HCT116 (cell line): ENCODE measurements at regions not wholly inside any gene's neighbourhood (a gene's known extent, or its start where the extent isn't known, plus 50 kb on each side); places are given as distances from the start of the nearest gene placed in this dataset.

Experiments used
- ATAC-seq: fragments of 200-7000 bp; cut with Tn5 transposase; 2 replicates; pipeline ENCODE4 v1.9.1; 2020; ENCODE audit warnings: mild to moderate bottlenecking, moderate library complexity
- BruUV-seq: library from RNA; stranded (reverse); fragments of 400-500 nt; replicated peaks from 2 replicates; lab custom pipeline; 2021; lab: Mats Ljungman, UMichigan
- CTCF ChIA-PET: fragments of 300-600 bp; sonication (Branson Sonifier 250); formaldehyde crosslinking; loops from one replicate; lab custom pipeline; 2021; ENCODE audit warnings: antibody characterized with exemption; lab: Charles Lee
- POLR2A ChIA-PET: fragments of 300-600, 350-600 bp; sonication (Branson Sonifier 250); formaldehyde crosslinking; loops from one replicate; lab custom pipeline; 2021; ENCODE audit warnings: antibody characterized with exemption; lab: Charles Lee
- RAD21 ChIA-PET, 2 experiments: fragments of 300-600 bp; sonication (Branson Sonifier 250); formaldehyde crosslinking; loops; one replicate each; lab custom pipeline; 2023; ENCODE audit warnings: low total read pairs in 2 of 2; ENCODE audit not compliant: uncharacterized antibody in 2 of 2, unreplicated experiment in 2 of 2, low non-redundant PET in 1 of 2; lab: Charles Lee
- DNase-seq: peaks from one replicate; pipeline ENCODE4 v3.0.0-alpha.2; 2010; ENCODE audit warnings: low read depth, low spot score
- H2AFZ ChIP-seq: fragments of 200-600 bp; shearing (Covaris generic), sonication (generic); 2 replicates; pipeline ENCODE4 v1.6.1; 2017; ENCODE audit warnings: low read depth, mixed run types, mixed read lengths, antibody characterized with exemption, low read length; ENCODE audit not compliant: poor library complexity, severe bottlenecking
- H3K27ac ChIP-seq: 2 replicates; pipeline ENCODE4 v1.5.1; 2012; ENCODE audit warnings: low read depth, low read length
- H3K27me3 ChIP-seq: fragments of 200-600 bp; sonication (generic); 2 replicates; pipeline ENCODE4 v1.6.1; 2016; ENCODE audit warnings: mixed run types, low read length, mixed read lengths; ENCODE audit not compliant: insufficient read depth
- H3K36me3 ChIP-seq, 2 experiments: fragments of 200-500 bp in 1 of 2; fragments of 200-600 bp in 1 of 2; sonication (Bioruptor generic) in 1 of 2; sonication (generic) in 1 of 2; 2 replicates each; pipeline versions ENCODE4 v1.5.1 to v1.6.1; 2014 to 2016; ENCODE audit warnings: low read length in 2 of 2, inconsistent platforms in 1 of 2, mixed read lengths in 1 of 2, mixed run types in 1 of 2; ENCODE audit not compliant: insufficient read depth in 2 of 2, control insufficient read depth in 1 of 2
- H3K4me1 ChIP-seq, 2 experiments: fragments of 200-600 bp in 1 of 2; sonication (generic) in 1 of 2; 2 replicates each; pipeline versions ENCODE4 v1.5.1 to v1.6.1; 2012 to 2017; ENCODE audit warnings: low read length in 2 of 2, inconsistent platforms in 1 of 2, mild to moderate bottlenecking in 1 of 2, mixed read lengths in 1 of 2, mixed run types in 1 of 2, moderate library complexity in 1 of 2; ENCODE audit not compliant: insufficient read depth in 2 of 2, control insufficient read depth in 1 of 2
- H3K4me2 ChIP-seq: fragments of 200-600 bp; sonication (generic); 2 replicates; pipeline ENCODE4 v1.6.1; 2017; ENCODE audit warnings: mixed run types, low read length, mixed read lengths
- H3K4me3 ChIP-seq, 2 experiments: fragments of 200-600 bp in 1 of 2; sonication (generic) in 1 of 2; replicated peaks in 1 of 2; 2 replicates each; pipeline ENCODE4 v1.5.1; 2011 to 2016; ENCODE audit warnings: low read length in 2 of 2, control low read depth in 1 of 2, low read depth in 1 of 2, mild to moderate bottlenecking in 1 of 2, mixed read lengths in 1 of 2, mixed run types in 1 of 2
- H3K79me2 ChIP-seq: fragments of 200-600 bp; sonication (generic); 2 replicates; pipeline ENCODE4 v1.6.1; 2017; ENCODE audit warnings: mild to moderate bottlenecking, mixed run types, low read length, moderate library complexity, mixed read lengths; ENCODE audit not compliant: insufficient read depth
- H3K9ac ChIP-seq: fragments of 200-600 bp; sonication (generic); 2 replicates; pipeline ENCODE4 v1.6.1; 2016; ENCODE audit warnings: low read length, mixed read lengths
- H3K9me2 ChIP-seq: fragments of 200-600 bp; sonication (generic), shearing (Covaris generic); 2 replicates; pipeline ENCODE4 v1.6.1; 2017; ENCODE audit warnings: mixed run types, mild to moderate bottlenecking, moderate library complexity; ENCODE audit not compliant: insufficient read depth
- H3K9me3 ChIP-seq, 2 experiments: fragments of 200-500 bp in 1 of 2; fragments of 200-600 bp in 1 of 2; sonication (Bioruptor generic) in 1 of 2; sonication (generic) in 1 of 2; 2 replicates each; pipeline ENCODE4 v1.6.1; 2014 to 2017; ENCODE audit warnings: low read length in 2 of 2, mixed read lengths in 2 of 2, inconsistent platforms in 1 of 2, low read depth in 1 of 2, mild to moderate bottlenecking in 1 of 2, mixed run types in 1 of 2, moderate library complexity in 1 of 2; ENCODE audit not compliant: control insufficient read depth in 1 of 2, insufficient read depth in 1 of 2
- H4K20me1 ChIP-seq: fragments of 200-600 bp; sonication (generic), shearing (Covaris generic); 2 replicates; pipeline ENCODE4 v1.6.1; 2017; ENCODE audit warnings: mixed run types, mild to moderate bottlenecking, moderate library complexity; ENCODE audit not compliant: insufficient read depth
- CBX3 ChIP-seq: IDR thresholded peaks from 2 replicates; pipeline ENCODE4 v1.6.1; 2012; ENCODE audit warnings: low read depth
- CEBPB ChIP-seq: IDR thresholded peaks from 2 replicates; pipeline ENCODE4 v1.6.1; 2012; ENCODE audit warnings: low read depth
- CTCF ChIP-seq, 3 experiments: fragments of 200-600 bp in 1 of 3; sonication (generic) in 1 of 3; IDR thresholded peaks in 2 of 3; conservative IDR thresholded peaks in 1 of 3; 2 replicates each; pipeline ENCODE4 v1.5.1; 2012 to 2017; ENCODE audit warnings: low read depth in 2 of 3, low read length in 2 of 3, antibody characterized with exemption in 1 of 3, borderline replicate concordance in 1 of 3, control low read depth in 1 of 3, mild to moderate bottlenecking in 1 of 3, mixed read lengths in 1 of 3, mixed run types in 1 of 3, moderate library complexity in 1 of 3; ENCODE audit not compliant: insufficient read depth in 1 of 3
- ELF1 ChIP-seq: IDR thresholded peaks from 2 replicates; pipeline ENCODE4 v1.6.1; 2012; ENCODE audit warnings: low read depth, borderline replicate concordance
- FOSL1 ChIP-seq: IDR thresholded peaks from 2 replicates; pipeline ENCODE4 v1.6.1; 2012; ENCODE audit warnings: low read depth
- JUND ChIP-seq: IDR thresholded peaks from 2 replicates; pipeline ENCODE4 v1.6.1; 2012
- POLR2AphosphoS5 ChIP-seq: IDR thresholded peaks from 2 replicates; pipeline ENCODE4 v1.6.1; 2011; ENCODE audit warnings: mild to moderate bottlenecking, low read depth, low read length, moderate library complexity
- RAD21 ChIP-seq: IDR thresholded peaks from 2 replicates; pipeline ENCODE4 v1.6.1; 2012; ENCODE audit warnings: low read depth, mild to moderate bottlenecking
- SP1 ChIP-seq: IDR thresholded peaks from 2 replicates; pipeline ENCODE4 v1.6.1; 2012; ENCODE audit warnings: low read depth
- TCF7L2 ChIP-seq: IDR thresholded peaks from 2 replicates; pipeline ENCODE4 v1.7.0; 2011; ENCODE audit warnings: borderline replicate concordance, inconsistent platforms; ENCODE audit not compliant: insufficient read depth, insufficient read length; ENCODE audit errors: extremely low read depth
- YY1 ChIP-seq: IDR thresholded peaks from 2 replicates; pipeline ENCODE4 v1.6.1; 2011; ENCODE audit warnings: low read length, low read depth, moderate library complexity, mild to moderate bottlenecking; ENCODE audit not compliant: insufficient replicate concordance; ENCODE audit errors: extremely low read depth
- ZFX ChIP-seq: fragments of 450-650 bp; IDR thresholded peaks from 2 replicates; pipeline ENCODE4 v1.6.1; 2017
- intact Hi-C: fragments of 100-400 bp; cut with micrococcal nuclease; formaldehyde crosslinking; loops from 2 replicates; pipeline ENCODE4 v1.10.0; 2022

- Histone ChIP-seq H3K27me3 (no peaks in the 10 kb centered on the region), H3K9me3 (no peaks in the 10 kb centered on the region; a peak in 2 of 4 replicates), H3K9ac (no peak overlapping the region), H3K9me2 (no peaks in the 10 kb centered on the region), H3K27ac (no peak overlapping the region), H3K36me3 (no peaks in the 10 kb centered on the region), H4K20me1 (no peaks in the 10 kb centered on the region), H3K4me2 (no peak overlapping the region), H3K79me2 (no peaks in the 10 kb centered on the region), H2AFZ (no peak overlapping the region), H3K4me1 (no peaks in the 10 kb centered on the region), H3K4me3 (no peak overlapping the region)
- TF ChIP-seq FOSL1 (no peak), CBX3 (no peak), ELF1 (no peak), CTCF (IDR thresholded peaks at IDR 0.05 in 2 of 3, conservative IDR thresholded peaks at IDR 0.05 in 1 of 3; ENCODE audit: borderline replicate concordance in 1 of 3, insufficient read depth in 1 of 3, low read depth in 2 of 3, low read length in 2 of 3) (no peak), ZFX (no peak)
- ChIA-PET POLR2A (no interaction called here), RAD21 (no interaction called here), CTCF (no interaction called here)
- DNase-seq (no peak), ATAC-seq (no peak)
- BruUV-seq: no TSS peak
- intact Hi-C loops: no loop called here
Measured at GRCh38 chr7:153380636-153381035, 621.1 kb downstream of the ACTR3B start.

DNA sequence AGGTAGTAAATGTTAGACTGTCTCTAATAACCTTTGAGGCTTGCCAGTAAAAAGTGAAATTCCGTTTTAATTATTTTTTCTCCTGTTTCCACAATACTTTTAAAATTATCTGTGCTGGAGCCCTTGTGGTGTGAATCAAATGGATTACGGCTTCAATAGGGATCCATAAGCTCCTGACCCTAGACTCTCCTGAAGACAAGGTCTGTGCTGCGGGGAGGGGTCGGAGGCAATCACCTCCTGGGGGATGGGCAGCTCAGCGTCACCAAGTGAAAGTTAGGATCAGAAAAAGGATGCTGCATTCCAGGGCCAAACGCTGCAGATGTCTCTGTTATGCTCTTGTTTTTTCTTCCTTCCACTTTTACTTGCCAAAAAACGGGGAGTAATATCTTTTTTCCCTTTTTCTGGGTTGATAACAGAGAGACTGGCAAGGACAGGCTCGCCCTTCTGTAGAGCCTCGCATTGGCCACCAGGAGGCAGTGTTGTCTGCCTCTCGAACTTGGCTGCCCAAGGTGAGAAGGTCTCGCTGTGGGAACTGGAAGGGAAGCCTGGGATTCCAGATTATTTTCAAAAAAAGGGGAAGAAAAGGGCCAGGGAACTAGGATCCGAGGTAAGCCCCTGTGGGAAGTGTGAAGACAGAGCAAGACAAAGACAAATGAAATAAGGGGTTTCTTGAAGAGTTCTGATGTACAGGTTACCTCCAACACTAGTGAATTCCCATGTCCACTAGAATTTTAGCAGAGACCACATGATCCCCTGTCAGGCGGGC, 621.9 kb downstream of the ACTR3B start:
- Histone ChIP-seq H3K4me2 (no peak overlapping the region), H4K20me1 (no peaks in the 10 kb centered on the region)
- ATAC-seq: no peak

More for the DNA sequence above, 621.9 kb downstream of the ACTR3B start:
- Histone ChIP-seq H3K27ac (no peak overlapping the region), H3K9ac (no peak overlapping the region), H3K36me3 (no peaks in the 10 kb centered on the region), H3K4me1 (no peaks in the 10 kb centered on the region), H3K4me3 (no peak overlapping the region), H3K9me3 (no peaks in the 10 kb centered on the region; a peak in 2 of 4 replicates), H3K79me2 (no peaks in the 10 kb centered on the region), H3K9me2 (no peaks in the 10 kb centered on the region), H2AFZ (no peak overlapping the region), H3K27me3 (no peaks in the 10 kb centered on the region)
- BruUV-seq: no TSS peak
- ChIA-PET POLR2A (no interaction called here), RAD21 (no interaction called here), CTCF (no interaction called here)
- peak; percentile 4 to 71 (median 64); a peak in 4 of 6 replicates for TF ChIP-seq CTCF (IDR thresholded peaks at IDR 0.05 in 2 of 3, conservative IDR thresholded peaks at IDR 0.05 in 1 of 3; ENCODE audit: borderline replicate concordance in 1 of 3, insufficient read depth in 1 of 3, low read depth in 2 of 3, low read length in 2 of 3)
- no peak for TF ChIP-seq POLR2AphosphoS5
- no peak for TF ChIP-seq YY1
- TF ChIP-seq FOSL1: no peak
- no peak for TF ChIP-seq TCF7L2
- no peak for TF ChIP-seq CEBPB
- TF ChIP-seq RAD21: peak; percentile 43
- TF ChIP-seq JUND: no peak
- no peak for TF ChIP-seq SP1
- DNase-seq: no peak
- intact Hi-C loops: no loop called here
